8988T (cell line): ENCODE measurements at regions not wholly inside any gene's neighbourhood (a gene's known extent, or its start where the extent isn't known, plus 50 kb on each side); places are given as distances from the start of the nearest gene placed in this dataset.
"Not testable (repeated sequence)": the region's sequence is repeated elsewhere in the genome, so short reads cannot be mapped to it uniquely, and the experiment has no call there.

Experiments used
- DNase-seq: peaks from one replicate; pipeline ENCODE4 v3.0.0; 2011

- DNase-seq, result no peak
Observed at GRCh38 chr5:82596451-82596850, 318.3 kb upstream of the RPS23 start.

GRCh38 chr5:82595113-82595512, 317.0 kb upstream of the RPS23 start:
- no peak for DNase-seq

DNA sequence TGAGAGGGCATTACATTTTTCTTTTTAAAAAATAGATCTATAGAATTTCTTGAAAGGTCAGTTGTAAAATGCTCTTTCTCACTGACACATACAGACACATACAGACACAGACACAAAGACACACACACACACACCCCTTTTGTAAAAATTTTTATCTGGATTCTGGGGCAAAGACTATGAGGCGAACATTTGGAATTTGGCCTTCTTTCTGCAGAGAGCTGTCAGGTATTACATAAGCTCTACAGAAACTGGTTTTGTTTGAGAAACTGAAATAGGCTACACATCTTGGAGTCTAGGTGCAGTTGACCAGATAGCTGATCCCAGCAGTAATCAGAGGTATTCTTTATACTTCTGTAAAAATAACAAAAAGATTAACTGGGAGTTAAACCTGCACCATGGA, 315.9 kb upstream of the RPS23 start:
- DNase-seq, result no peak

GRCh38 chr5:82593481-82593880, 315.3 kb upstream of the RPS23 start:
- no peak for DNase-seq

DNA sequence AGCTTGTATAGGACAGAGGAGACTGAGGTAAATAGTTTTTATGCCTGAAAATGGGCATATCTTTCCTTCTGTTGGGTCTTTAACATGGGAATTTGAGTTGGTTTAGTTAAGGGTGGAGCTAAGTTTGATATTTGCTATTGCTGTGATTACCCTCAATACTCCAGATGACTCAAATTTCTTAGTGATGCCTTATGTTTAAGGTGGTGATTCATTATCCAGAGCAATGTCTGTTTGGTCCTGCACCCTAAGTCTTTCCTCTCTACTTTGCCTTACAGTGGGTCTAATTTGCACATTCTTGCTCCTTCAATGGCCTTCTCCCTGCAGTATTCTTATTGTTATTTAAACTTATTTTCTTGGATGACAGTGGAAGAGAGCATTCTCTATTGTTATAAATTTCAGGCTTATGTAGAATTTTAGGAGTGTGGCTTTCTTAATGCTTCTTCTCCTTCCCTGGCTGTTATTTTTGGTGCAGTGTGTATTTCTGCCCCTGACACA, 312.9 kb upstream of the RPS23 start:
- DNase-seq, result no peak

DNA sequence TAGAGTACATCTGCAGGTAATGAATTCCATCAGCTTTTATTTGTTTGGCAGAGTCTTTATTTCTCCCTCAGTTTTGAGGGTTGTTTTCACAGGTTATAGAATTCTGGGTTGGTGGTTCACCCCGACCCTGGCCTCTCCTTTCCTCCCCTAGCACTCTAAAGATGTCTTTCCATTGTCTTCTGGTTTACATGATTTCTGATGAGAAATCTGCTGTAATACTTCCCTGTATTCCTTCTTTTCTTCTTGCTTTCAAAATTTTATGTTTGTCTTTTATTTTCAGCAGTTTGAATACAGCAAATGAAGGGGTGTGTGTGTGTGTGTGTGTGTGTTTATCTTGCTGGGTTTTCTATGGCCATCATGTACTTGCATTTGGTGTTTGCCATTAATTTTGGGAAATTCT, 312.0 kb upstream of the RPS23 start:
- no peak for DNase-seq

- no peak for DNase-seq
Observed at GRCh38 chr5:82586661-82587310, 308.6 kb upstream of the RPS23 start.

GRCh38 chr5:82586181-82586580, 308.0 kb upstream of the RPS23 start:
- DNase-seq, result no peak

DNA sequence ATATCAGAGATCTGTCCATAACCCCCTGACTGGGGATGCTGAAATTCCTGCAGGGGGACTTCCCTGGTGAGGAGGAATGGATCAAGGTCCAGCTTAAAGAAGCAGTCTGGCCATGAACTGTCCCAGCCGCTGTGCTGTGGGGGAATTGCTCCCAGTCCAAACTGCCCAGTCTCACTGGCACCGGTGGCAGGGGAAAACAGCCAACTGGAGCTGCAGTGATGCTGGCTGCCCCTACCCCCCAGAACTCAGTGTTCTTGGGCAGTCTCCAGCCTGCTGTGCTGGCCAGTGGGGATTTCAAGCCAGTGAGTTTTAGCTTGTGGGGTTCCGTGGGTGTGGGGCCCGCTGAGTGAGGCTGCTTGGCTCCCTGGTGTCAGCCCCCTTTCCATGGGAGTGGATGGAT, 306.5 kb upstream of the RPS23 start:
- no peak for DNase-seq

GRCh38 chr5:82583331-82583730, 305.2 kb upstream of the RPS23 start:
- DNase-seq, result not testable (repeated sequence)

GRCh38 chr5:82564963-82565362, 286.8 kb upstream of the RPS23 start:
- DNase-seq, result no peak

DNA sequence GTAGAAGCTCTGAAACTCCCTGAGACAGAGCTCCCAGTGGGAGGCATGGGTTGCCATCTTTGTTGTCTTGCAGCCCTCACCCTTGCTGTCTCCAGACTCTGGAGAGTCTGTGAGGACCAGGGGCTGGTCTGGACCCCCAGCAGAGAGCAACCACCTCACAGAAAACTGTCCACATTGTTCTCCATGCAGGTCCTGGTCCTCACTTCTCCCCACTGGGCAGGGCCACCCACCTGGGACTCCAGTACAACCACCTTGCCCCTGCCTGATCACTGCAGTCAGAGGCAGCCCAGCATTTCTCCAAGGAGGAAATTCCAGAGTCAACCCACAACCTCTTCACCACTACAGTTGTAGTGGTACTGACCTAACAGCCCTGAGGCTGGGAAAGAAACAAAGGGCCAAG, 285.6 kb upstream of the RPS23 start:
- no peak for DNase-seq

DNA sequence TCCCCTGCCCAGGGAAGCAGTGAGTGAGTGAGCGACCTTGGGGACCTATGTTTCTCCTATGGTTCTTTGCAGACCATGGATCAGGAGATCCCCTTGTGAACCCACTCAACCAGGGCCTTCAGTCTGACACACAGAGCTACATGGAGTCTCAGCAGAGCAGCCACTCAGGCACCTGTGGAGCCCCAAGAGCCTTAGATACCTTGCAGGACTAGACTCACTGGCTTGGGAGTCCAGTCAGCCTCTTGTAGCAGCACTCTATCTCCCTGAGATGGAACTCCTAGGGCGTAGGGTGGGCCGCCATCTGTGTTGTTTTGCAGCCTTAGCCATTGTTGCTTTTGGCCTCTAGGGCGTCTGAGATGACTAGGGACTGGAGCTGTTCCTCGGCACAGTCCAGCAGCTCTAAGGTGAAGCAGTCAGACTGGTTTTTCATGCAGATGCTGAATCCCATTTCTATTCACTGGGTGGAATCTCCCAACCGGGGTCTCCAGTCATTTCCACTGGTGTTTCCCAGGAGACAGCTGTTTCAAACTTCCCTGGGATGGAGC, 284.6 kb upstream of the RPS23 start:
- no peak for DNase-seq

GRCh38 chr5:82561797-82562196, 283.6 kb upstream of the RPS23 start:
- DNase-seq, result no peak

DNA sequence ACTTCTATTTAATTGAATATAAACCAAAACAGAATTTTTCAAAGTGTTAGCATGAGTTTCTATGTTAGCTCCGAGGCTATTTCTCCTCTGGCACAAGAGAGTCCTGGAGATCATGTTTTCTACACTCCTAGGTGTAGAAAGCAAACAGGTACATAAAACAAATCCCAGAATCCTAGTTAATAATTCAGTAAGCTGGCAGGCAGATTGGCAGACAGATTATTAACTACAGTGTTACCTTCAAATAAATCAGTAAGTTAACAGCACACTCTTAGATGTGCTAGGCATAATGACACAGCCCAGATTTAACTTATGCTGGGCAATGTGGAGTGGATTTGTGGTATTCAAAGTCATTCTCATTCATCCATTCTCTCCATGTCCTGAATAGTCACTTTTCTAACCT, 282.8 kb upstream of the RPS23 start:
- DNase-seq, result no peak

- no peak for DNase-seq
Observed at GRCh38 chr5:82560561-82560960, 282.4 kb upstream of the RPS23 start.

- DNase-seq, result no peak
Observed at GRCh38 chr5:82551840-82552385, 273.8 kb upstream of the RPS23 start.

GRCh38 chr5:82551192-82551591, 273.0 kb upstream of the RPS23 start:
- no peak for DNase-seq

DNA sequence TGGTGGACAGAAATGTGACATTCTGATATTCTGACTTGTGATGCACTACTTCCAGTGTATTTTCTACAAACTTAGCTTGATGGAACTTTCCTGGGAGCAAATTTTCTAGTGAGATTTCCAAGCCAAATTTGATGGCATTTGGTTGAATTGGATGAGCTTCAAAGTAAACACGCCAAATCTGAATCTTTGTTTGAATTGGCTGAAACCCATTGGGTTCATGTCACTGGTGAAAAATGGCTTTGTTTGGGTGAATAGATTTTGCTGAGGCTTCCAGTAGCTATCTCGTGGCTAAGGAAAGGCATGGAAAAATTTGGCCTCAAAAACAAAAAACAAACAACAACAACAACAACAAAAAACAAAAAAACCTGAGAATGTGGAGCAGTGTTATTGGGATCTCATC, 271.1 kb upstream of the RPS23 start:
- DNase-seq, result no peak

GRCh38 chr5:82544004-82544403, 265.9 kb upstream of the RPS23 start:
- DNase-seq, result no peak

- no peak for DNase-seq
Observed at GRCh38 chr5:82540301-82540700, 262.1 kb upstream of the RPS23 start.

GRCh38 chr5:82538339-82539034, 260.3 kb upstream of the RPS23 start:
- no peak for DNase-seq

GRCh38 chr5:82537687-82538306, 259.6 kb upstream of the RPS23 start:
- no peak for DNase-seq

DNA sequence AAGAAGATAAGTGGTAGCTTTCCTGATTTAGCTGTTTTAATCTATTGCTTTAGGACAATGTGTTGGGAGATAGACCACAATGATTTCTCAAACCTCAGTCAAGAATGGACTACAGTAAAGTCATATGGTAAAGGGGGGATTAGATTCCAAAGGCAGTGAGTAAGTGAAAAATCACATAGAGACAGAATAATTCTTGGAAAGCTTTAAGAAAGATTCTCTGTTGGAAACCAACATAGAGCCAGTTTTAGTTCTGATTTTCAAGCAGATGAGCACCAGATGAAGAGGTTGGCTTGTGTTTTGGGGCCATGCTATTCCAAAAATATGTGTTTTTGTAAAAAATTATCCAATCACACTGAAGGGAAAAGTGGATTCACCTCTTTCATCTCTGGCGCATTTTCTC, 256.8 kb upstream of the RPS23 start:
- no peak for DNase-seq
